ENCODE measurements at regions not wholly inside any gene's neighbourhood (a gene's known extent, or its start where the extent isn't known, plus 50 kb on each side); places are given as distances from the start of the nearest gene placed in this dataset.

- no peaks in the 10 kb centered on the region for H3K4me1 ChIP-seq
- TF ChIP-seq Cebpa-rat (IDR thresholded peaks at IDR 0.05), result no peak
- no peak overlapping the region for H3K9ac ChIP-seq
- no peaks in the 10 kb centered on the region for H4K20me1 ChIP-seq
- H3K4me2 ChIP-seq, result no peak overlapping the region
- H3K4me3 ChIP-seq, result no peak overlapping the region
- 0 out of 2 replicates have a peak, but pooled peaks cover 3% of the 10 kb centered on the region for H3K9me3 ChIP-seq
- no peaks in the 10 kb centered on the region for H3K27me3 ChIP-seq
- no peaks in the 10 kb centered on the region for H3K36me3 ChIP-seq
- H3K27ac ChIP-seq, result no peak overlapping the region
Observed at GRCh38 chr5:3006961-3007551, 255.6 kb upstream of the IRX2 start.

DNA sequence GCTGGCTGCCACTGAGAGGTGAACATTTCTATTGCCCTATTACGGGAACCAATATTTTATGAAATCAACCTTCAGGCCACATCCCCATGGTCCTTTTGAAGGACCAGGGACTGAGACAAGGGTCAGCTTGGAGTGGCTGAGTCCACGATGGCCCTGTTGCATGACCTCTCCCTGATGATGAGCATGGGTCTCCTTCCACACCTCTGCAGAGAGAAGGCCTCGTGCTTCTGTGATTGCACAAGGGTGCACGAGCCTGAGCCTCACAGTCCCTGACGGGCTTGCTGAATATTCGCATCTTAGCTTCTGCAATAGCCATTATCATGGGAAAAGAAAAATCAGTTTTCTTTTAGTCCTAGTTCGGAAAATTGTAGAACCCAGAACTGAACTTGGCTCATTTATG, 255.0 kb upstream of the IRX2 start:
- H3K27me3 ChIP-seq, result no peaks in the 10 kb centered on the region
- no peak overlapping the region for H3K9ac ChIP-seq
- H3K9me3 ChIP-seq, result 0 out of 2 replicates have a peak, but pooled peaks cover 6% of the 10 kb centered on the region
- H3K36me3 ChIP-seq, result no peaks in the 10 kb centered on the region
- no peaks in the 10 kb centered on the region for H3K4me1 ChIP-seq
- H3K27ac ChIP-seq, result no peak overlapping the region
- TF ChIP-seq Cebpa-rat (IDR thresholded peaks at IDR 0.05), result no peak
- no peak overlapping the region for H3K4me3 ChIP-seq
- H4K20me1 ChIP-seq, result no peaks in the 10 kb centered on the region
- H3K4me2 ChIP-seq, result no peak overlapping the region

- no peaks in the 10 kb centered on the region for H3K27me3 ChIP-seq
- no peak overlapping the region for H3K9ac ChIP-seq
- H3K9me3 ChIP-seq, result 0 out of 2 replicates have a peak, but pooled peaks cover 6% of the 10 kb centered on the region
- no peaks in the 10 kb centered on the region for H3K36me3 ChIP-seq
- no peak overlapping the region for H3K27ac ChIP-seq
- no peak overlapping the region for H3K4me3 ChIP-seq
- no peak for TF ChIP-seq Cebpa-rat (IDR thresholded peaks at IDR 0.05)
- no peak overlapping the region for H3K4me2 ChIP-seq
- H4K20me1 ChIP-seq, result no peaks in the 10 kb centered on the region
- no peaks in the 10 kb centered on the region for H3K4me1 ChIP-seq
Observed at GRCh38 chr5:3004361-3005080, 253.0 kb upstream of the IRX2 start.

DNA sequence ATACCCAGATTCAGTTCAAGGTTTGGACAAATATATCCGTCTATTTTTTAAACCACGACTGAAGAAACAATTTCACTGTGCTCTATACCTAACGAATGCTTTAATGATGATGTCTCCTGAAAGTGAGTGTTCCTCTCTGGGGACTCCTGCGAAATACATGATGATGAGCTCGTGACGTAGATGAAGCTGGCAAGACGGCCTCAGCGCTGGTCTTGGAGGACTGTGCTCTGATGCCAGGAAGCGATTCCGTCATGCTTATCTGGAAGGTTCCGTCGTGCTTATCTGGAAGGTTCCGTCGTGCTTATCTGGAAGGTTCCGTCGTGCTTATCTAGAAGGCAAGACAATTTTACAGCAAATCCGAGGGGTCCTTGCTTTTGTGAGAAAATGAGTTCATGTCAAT, 250.8 kb upstream of the IRX2 start:
- TF ChIP-seq Cebpa-rat (IDR thresholded peaks at IDR 0.05), result no peak
- Histone ChIP-seq H3K4me3 (no peak overlapping the region), H3K36me3 (no peaks in the 10 kb centered on the region), H3K9ac (no peak overlapping the region), H3K4me2 (no peak overlapping the region), H3K27ac (no peak overlapping the region), H3K4me1 (no peaks in the 10 kb centered on the region), H4K20me1 (no peaks in the 10 kb centered on the region), H3K9me3 (0 out of 2 replicates have a peak, but pooled peaks cover 6% of the 10 kb centered on the region), H3K27me3 (no peaks in the 10 kb centered on the region)

DNA sequence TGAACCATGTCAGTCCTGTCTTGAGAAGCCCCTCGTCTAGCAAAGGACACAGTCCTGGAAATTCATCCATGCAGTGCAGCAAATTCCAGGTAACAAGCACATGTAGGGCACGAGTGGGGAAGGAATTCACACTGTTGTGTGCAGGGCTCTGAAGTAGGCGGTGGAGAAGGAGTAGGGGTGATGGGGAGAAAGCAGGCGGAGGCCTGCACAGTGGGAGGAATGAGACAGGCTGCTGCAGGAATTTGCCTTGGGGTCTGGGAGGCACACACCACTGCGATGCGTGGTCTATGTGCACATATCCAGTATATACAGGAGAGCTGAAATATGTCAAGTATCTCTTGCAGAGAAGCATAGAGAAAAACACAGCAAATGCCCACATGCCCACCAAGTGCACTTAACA, 249.2 kb upstream of the IRX2 start:
- no peak for TF ChIP-seq Cebpa-rat (IDR thresholded peaks at IDR 0.05)
- Histone ChIP-seq H3K4me1 (no peaks in the 10 kb centered on the region), H3K9ac (no peak overlapping the region), H3K27ac (no peak overlapping the region), H3K9me3 (0 out of 2 replicates have a peak, but pooled peaks cover 6% of the 10 kb centered on the region), H3K4me3 (no peak overlapping the region), H3K4me2 (no peak overlapping the region), H3K36me3 (no peaks in the 10 kb centered on the region), H3K27me3 (no peaks in the 10 kb centered on the region), H4K20me1 (no peaks in the 10 kb centered on the region)

GRCh38 chr5:2999926-3000325, 248.4 kb upstream of the IRX2 start:
- no peak for TF ChIP-seq Cebpa-rat (IDR thresholded peaks at IDR 0.05)

DNA sequence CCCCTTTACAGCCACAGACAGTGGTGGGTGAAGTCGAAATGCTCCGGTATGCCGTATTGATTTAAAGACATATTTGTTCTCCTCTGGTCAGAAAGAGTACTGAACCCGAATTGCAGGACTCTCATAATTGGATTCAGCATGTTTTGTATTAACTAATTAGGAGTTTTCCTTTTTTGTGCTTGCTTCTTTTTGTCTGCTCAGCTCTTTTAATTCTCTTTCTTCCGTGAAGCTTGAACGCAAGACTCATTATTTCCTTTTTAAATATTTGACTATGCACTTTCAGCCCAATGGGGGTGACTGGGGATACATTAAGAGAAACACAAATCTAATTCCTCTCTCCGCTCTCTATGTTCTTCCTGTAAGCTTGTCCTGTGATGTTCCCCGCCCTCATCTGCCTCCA, 246.6 kb upstream of the IRX2 start:
- Histone ChIP-seq H3K27me3 (no peaks in the 10 kb centered on the region), H3K4me2 (no peak overlapping the region), H4K20me1 (no peaks in the 10 kb centered on the region), H3K4me3 (no peak overlapping the region), H3K9ac (no peak overlapping the region), H3K36me3 (no peaks in the 10 kb centered on the region), H3K4me1 (no peaks in the 10 kb centered on the region), H3K9me3 (0 out of 2 replicates have a peak, but pooled peaks cover 6% of the 10 kb centered on the region), H3K27ac (no peak overlapping the region)
- TF ChIP-seq Cebpa-rat (IDR thresholded peaks at IDR 0.05), result no peak

More at GRCh38 chr5:2999926-3000325, 248.4 kb upstream of the IRX2 start:
- H3K27me3 ChIP-seq, result no peaks in the 10 kb centered on the region
- no peaks in the 10 kb centered on the region for H3K4me1 ChIP-seq
- H3K27ac ChIP-seq, result no peak overlapping the region
- H4K20me1 ChIP-seq, result no peaks in the 10 kb centered on the region
- no peak overlapping the region for H3K4me2 ChIP-seq
- no peak overlapping the region for H3K4me3 ChIP-seq
- no peak overlapping the region for H3K9ac ChIP-seq
- H3K36me3 ChIP-seq, result no peaks in the 10 kb centered on the region
- 0 out of 2 replicates have a peak, but pooled peaks cover 6% of the 10 kb centered on the region for H3K9me3 ChIP-seq

DNA sequence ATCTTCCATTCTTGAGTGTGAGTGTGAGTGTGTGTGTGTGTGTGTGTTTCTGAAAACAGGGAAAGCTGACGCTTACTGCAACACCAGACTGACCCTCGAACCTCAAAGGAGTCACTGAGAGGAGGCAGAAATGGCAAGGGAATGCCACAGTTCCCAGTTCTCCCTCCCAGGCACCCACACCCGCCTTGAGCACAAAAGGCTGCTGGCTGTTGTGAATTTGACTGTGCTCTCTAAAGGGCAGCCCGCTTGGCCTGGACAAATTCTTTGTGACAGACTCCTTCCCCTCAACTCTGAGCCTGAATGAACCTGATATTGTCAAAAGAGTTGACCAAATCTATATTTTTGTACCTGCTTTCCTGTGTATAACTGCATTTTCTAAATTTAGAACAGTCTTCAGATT, 245.7 kb upstream of the IRX2 start:
- Histone ChIP-seq H3K4me2 (no peak overlapping the region), H3K9ac (no peak overlapping the region), H3K27me3 (no peaks in the 10 kb centered on the region), H3K4me3 (no peak overlapping the region), H3K4me1 (no peaks in the 10 kb centered on the region), H3K9me3 (0 out of 2 replicates have a peak, but pooled peaks cover 5% of the 10 kb centered on the region), H3K36me3 (no peaks in the 10 kb centered on the region), H4K20me1 (no peaks in the 10 kb centered on the region), H3K27ac (no peak overlapping the region)
- TF ChIP-seq Cebpa-rat (IDR thresholded peaks at IDR 0.05), result no peak

DNA sequence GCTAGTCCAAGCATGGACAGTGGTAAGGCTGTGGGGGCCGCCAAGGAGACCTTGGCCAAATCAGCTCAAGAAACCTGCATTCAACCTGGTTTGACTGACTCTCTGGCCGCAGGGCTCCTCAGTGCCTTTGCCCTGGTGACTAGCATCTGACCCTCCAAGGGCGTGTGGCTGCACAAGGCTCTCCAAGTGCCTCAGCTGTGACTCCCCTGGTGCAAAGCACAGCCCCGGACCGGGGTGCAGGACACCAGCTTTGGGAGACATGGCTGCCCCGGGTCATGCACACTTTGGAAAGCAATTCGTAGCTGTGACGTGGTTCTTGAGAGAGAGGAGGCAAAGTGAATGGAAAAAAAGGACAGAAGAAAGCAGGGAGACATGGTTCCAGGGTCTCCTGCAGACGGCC, 245.2 kb upstream of the IRX2 start:
- no peaks in the 10 kb centered on the region for H3K4me1 ChIP-seq
- H3K27ac ChIP-seq, result no peak overlapping the region
- no peak overlapping the region for H3K4me3 ChIP-seq
- no peaks in the 10 kb centered on the region for H3K9me3 ChIP-seq
- H4K20me1 ChIP-seq, result no peaks in the 10 kb centered on the region
- H3K9ac ChIP-seq, result no peak overlapping the region
- H3K36me3 ChIP-seq, result no peaks in the 10 kb centered on the region
- no peak for TF ChIP-seq Cebpa-rat (IDR thresholded peaks at IDR 0.05)
- no peak overlapping the region for H3K4me2 ChIP-seq
- H3K27me3 ChIP-seq, result no peaks in the 10 kb centered on the region

GRCh38 chr5:2996248-2996647, 244.8 kb upstream of the IRX2 start:
- Histone ChIP-seq H3K36me3 (no peaks in the 10 kb centered on the region), H3K27ac (no peak overlapping the region), H3K4me1 (no peaks in the 10 kb centered on the region), H3K4me3 (no peak overlapping the region), H3K9ac (no peak overlapping the region), H4K20me1 (no peaks in the 10 kb centered on the region), H3K9me3 (no peaks in the 10 kb centered on the region), H3K4me2 (no peak overlapping the region), H3K27me3 (no peaks in the 10 kb centered on the region)
- no peak for TF ChIP-seq Cebpa-rat (IDR thresholded peaks at IDR 0.05)

All from BLaER1 (cell line).